AG04450 (cell line): ENCODE measurements at regions not wholly inside any gene's neighbourhood (a gene's known extent, or its start where the extent isn't known, plus 50 kb on each side); places are given as distances from the start of the nearest gene placed in this dataset.

ENCODE experiments used
- CTCF ChIA-PET: fragments of 300-600, 350-600 bp; formaldehyde crosslinking; extraction: SDS; loops from one replicate; lab custom pipeline; 2022; ENCODE audit warnings: antibody characterized with exemption, inconsistent platforms; lab: Charles Lee
- POLR2A ChIA-PET: fragments of 350-600 bp; formaldehyde crosslinking; extraction: SDS; loops from one replicate; lab custom pipeline; 2021; ENCODE audit warnings: antibody characterized with exemption, inconsistent platforms; lab: Yijun Ruan, JAX
- DNase-seq: peaks from one replicate; pipeline ENCODE4 v3.0.0-alpha.2; 2011; ENCODE audit warnings: low read depth, low spot score
- H3K27ac ChIP-seq: one replicate; pipeline ENCODE4 v1.5.1; 2012; ENCODE audit warnings: low read depth, low read length, control low read depth
- H3K27me3 ChIP-seq: one replicate; pipeline ENCODE4 v1.6.0; 2012; ENCODE audit warnings: low read length; ENCODE audit not compliant: control insufficient read depth, insufficient read depth
- H3K4me3 ChIP-seq: 2 replicates; pipeline ENCODE4 v1.5.1; 2011; ENCODE audit warnings: mild to moderate bottlenecking, low read depth, low read length, control low read depth
- H3K9me3 ChIP-seq: 2 replicates; pipeline ENCODE4 v1.5.1; 2012; ENCODE audit warnings: low read length; ENCODE audit not compliant: control insufficient read depth, insufficient read depth
- TF ChIP-seq, protein P1 (sequence below): IDR thresholded peaks from 2 replicates; pipeline ENCODE4 v1.5.1; 2011; ENCODE audit warnings: low read depth, low read length, control low read depth, inconsistent platforms

GRCh38 chr20:17796091-17796563 is 96.4 kb downstream of the BANF2 start:
- TF ChIP-seq, protein P1, sequence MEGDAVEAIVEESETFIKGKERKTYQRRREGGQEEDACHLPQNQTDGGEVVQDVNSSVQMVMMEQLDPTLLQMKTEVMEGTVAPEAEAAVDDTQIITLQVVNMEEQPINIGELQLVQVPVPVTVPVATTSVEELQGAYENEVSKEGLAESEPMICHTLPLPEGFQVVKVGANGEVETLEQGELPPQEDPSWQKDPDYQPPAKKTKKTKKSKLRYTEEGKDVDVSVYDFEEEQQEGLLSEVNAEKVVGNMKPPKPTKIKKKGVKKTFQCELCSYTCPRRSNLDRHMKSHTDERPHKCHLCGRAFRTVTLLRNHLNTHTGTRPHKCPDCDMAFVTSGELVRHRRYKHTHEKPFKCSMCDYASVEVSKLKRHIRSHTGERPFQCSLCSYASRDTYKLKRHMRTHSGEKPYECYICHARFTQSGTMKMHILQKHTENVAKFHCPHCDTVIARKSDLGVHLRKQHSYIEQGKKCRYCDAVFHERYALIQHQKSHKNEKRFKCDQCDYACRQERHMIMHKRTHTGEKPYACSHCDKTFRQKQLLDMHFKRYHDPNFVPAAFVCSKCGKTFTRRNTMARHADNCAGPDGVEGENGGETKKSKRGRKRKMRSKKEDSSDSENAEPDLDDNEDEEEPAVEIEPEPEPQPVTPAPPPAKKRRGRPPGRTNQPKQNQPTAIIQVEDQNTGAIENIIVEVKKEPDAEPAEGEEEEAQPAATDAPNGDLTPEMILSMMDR: no peak
- ChIA-PET POLR2A (interaction anchor here (1.2 to 2.9 kb wide), 3 partner anchors 47 to 116 kb away, joined by 3 to 11 read pairs (median 5); partner anchors contain the start of gene RRBP1), CTCF (interaction anchor here (1.7 kb wide), 1 partner anchor 114 kb away, joined by 7 read pairs; the partner anchor contains the start of gene RRBP1)
- no peak for DNase-seq
- H3K4me3 ChIP-seq: no peak overlapping the region
- H3K27me3 ChIP-seq: peaks cover 2% of the 10 kb centered on the region
- peaks cover 5% of the 10 kb centered on the region for H3K9me3 ChIP-seq
- H3K27ac ChIP-seq: no peak overlapping the region

DNA sequence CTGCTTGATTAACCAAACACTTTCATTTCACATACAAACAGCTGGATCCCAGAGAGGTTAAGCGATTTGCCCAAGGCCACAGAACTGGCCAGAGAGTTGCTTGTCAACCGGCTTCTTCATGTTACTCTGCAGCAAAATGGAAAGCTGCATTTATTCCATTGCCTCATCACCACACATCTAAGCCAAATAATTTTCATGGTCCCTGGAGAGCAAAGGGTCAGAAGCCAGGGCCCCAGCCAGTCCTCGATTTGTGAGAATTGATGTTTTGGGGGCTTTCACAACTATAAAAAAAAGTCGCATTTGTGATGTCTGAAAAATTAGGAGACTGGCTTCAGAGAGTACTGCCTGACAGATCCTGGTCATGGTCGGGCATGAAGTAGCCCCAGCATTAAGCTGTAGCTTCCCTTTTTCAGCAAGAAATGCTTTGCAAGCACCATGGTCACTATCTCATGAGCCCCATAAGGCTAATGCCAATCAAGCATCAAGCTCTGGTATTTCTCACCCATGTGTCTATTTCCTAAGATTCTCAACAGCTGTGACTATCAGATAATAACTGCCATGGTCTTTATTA is 95.8 kb downstream of the BANF2 start:
- no peak overlapping the region for H3K27ac ChIP-seq
- no peak for DNase-seq
- peaks cover 5% of the 10 kb centered on the region for H3K9me3 ChIP-seq
- ChIA-PET CTCF (interaction anchor here (1.7 kb wide), 1 partner anchor 113 kb away, joined by 7 read pairs; the partner anchor contains the start of gene RRBP1), POLR2A (interaction anchor here (1.2 to 2.9 kb wide), 3 partner anchors 48 to 116 kb away, joined by 3 to 11 read pairs (median 5); partner anchors contain the start of gene RRBP1)
- no peak overlapping the region for H3K4me3 ChIP-seq
- H3K27me3 ChIP-seq: peaks cover 2% of the 10 kb centered on the region
- TF ChIP-seq, protein P1: no peak

GRCh38 chr20:17795003-17795402 is 95.2 kb downstream of the BANF2 start:
- CTCF ChIA-PET: interaction anchor here (1.7 kb wide), 1 partner anchor 113 kb away, joined by 7 read pairs; the partner anchor contains the start of gene RRBP1
- Histone ChIP-seq H3K4me3 (no peak overlapping the region), H3K27ac (no peak overlapping the region), H3K9me3 (peaks cover 5% of the 10 kb centered on the region), H3K27me3 (peaks cover 2% of the 10 kb centered on the region)
- TF ChIP-seq, protein P1: no peak
- POLR2A ChIA-PET: interaction anchor here (1.2 to 2.9 kb wide), 2 partner anchors 113 to 115 kb away, joined by 3 to 11 read pairs; partner anchors contain the start of gene RRBP1
- no peak for DNase-seq

DNA sequence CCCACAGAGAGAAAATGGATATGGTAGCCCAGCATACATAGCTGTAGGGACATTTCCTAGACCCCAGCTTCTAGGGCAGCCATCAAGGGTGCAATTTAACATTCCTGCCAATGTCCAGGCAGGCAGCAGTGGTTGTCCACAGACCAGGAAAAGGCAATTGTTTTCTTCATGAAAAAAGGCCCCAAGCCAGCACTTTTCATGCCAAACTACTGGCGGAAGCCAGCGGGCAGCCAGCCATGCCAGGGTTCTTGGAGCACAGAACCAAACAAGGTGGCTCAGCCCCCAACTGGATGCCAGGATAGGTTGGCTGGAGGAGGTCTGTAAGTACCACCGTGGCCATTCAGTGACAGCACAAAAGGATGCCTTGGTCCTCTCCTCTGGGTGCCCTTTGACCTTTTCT is 94.6 kb downstream of the BANF2 start:
- TF ChIP-seq, protein P1: no peak
- DNase-seq: no peak
- H3K27me3 ChIP-seq: peaks cover 2% of the 10 kb centered on the region
- ChIA-PET CTCF (no interaction called here), POLR2A (no interaction called here)
- no peak overlapping the region for H3K4me3 ChIP-seq
- no peak overlapping the region for H3K27ac ChIP-seq
- peaks cover 5% of the 10 kb centered on the region for H3K9me3 ChIP-seq

DNA sequence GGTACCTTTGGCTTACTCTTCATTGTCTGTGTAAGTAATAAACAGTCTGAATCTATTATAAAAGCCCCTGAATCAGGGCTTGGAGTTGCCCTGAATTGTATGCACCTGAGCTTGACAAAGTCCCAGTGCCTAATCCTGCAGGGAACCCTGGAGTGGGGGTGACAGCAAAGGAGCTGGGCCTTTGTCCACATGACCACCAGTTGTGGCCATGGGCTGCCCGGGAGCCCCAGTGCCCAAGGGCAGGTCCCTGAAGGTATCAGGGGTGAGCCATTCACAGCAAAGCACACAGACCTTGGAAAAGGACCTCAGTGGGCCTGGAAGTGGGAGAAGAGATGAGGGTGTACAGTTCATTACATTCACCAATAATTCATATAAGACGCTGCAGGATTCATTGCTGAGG is 94.2 kb downstream of the BANF2 start:
- ChIA-PET POLR2A (no interaction called here), CTCF (no interaction called here)
- no peak for DNase-seq
- TF ChIP-seq, protein P1: no peak
- H3K4me3 ChIP-seq: no peak overlapping the region
- no peak overlapping the region for H3K27ac ChIP-seq
- peaks cover 5% of the 10 kb centered on the region for H3K9me3 ChIP-seq
- peaks cover 2% of the 10 kb centered on the region for H3K27me3 ChIP-seq
